B cell (primary cell): ENCODE measurements at regions not wholly inside any gene's neighbourhood (a gene's known extent, or its start where the extent isn't known, plus 50 kb on each side); places are given as distances from the start of the nearest gene placed in this dataset.

Experiments used
- ATAC-seq: fragments of 200-7000 bp; cut with Tn5 transposase; one replicate; pipeline ENCODE4 v1.10.0; 2021; ENCODE audit warnings: low read depth, mild to moderate bottlenecking, moderate number of reproducible peaks, moderate library complexity
- CTCF ChIA-PET: fragments of 350-600 bp; sonication (Branson Sonifier 250); formaldehyde crosslinking; loops from one replicate; lab custom pipeline; 2021; ENCODE audit warnings: antibody characterized with exemption, inconsistent platforms; lab: Charles Lee
- POLR2A ChIA-PET: fragments of 350-600 bp; sonication (Branson Sonifier 250); formaldehyde crosslinking; loops from one replicate; lab custom pipeline; 2021; ENCODE audit warnings: antibody characterized with exemption; lab: Charles Lee
- DNase-seq: peaks from one replicate; pipeline ENCODE4 v3.0.0; 2013
- H2AFZ ChIP-seq: 2 replicates; pipeline ENCODE4 v1.6.1; 2012; ENCODE audit warnings: mild to moderate bottlenecking, low read depth, low read length; ENCODE audit not compliant: insufficient read depth, poor library complexity, severe bottlenecking
- H3K27ac ChIP-seq, 2 donors: 1 replicate in 1 of 2; 2 replicates in 1 of 2; pipeline ENCODE4 v1.5.1; 2012 to 2013; ENCODE audit warnings: low read length in 2 of 2, mild to moderate bottlenecking in 2 of 2, moderate library complexity in 1 of 2
- H3K27me3 ChIP-seq, 4 experiments: fragments of 200-600 bp in 1 of 4; sonication (generic) in 1 of 4; replicated peaks in 1 of 4; 1 replicate in 2 of 4; 2 replicates in 2 of 4; pipeline versions ENCODE4 v1.6.1 to v1.7.0; 2013 to 2016; ENCODE audit warnings: low read length in 3 of 4, mild to moderate bottlenecking in 2 of 4, mixed read lengths in 1 of 4, moderate library complexity in 1 of 4; ENCODE audit not compliant: insufficient read depth in 4 of 4, control insufficient read depth in 3 of 4; ENCODE audit errors: control extremely low read depth in 1 of 4
- H3K36me3 ChIP-seq, 2 experiments: replicated peaks in 1 of 2; 1 replicate in 1 of 2; 2 replicates in 1 of 2; pipeline versions ENCODE4 v1.6.1 to v1.7.1; 2013; ENCODE audit warnings: low read length in 1 of 2; ENCODE audit not compliant: insufficient read depth in 2 of 2, control insufficient read depth in 1 of 2; ENCODE audit errors: control extremely low read depth in 1 of 2, extremely low read depth in 1 of 2
- H3K4me1 ChIP-seq, 2 donors: fragments of 200-600 bp in 1 of 2; sonication (generic) in 1 of 2; 1 replicate in 1 of 2; 2 replicates in 1 of 2; pipeline versions ENCODE4 v1.5.1 to v1.6.1; 2013 to 2017; ENCODE audit warnings: low read length in 2 of 2; ENCODE audit not compliant: control insufficient read depth in 2 of 2, insufficient read depth in 2 of 2
- H3K4me2 ChIP-seq: replicated peaks from 2 replicates; pipeline ENCODE3; 2012; ENCODE audit warnings: mild to moderate bottlenecking, low read depth, low read length; ENCODE audit not compliant: poor library complexity, severe bottlenecking
- H3K4me3 ChIP-seq, 5 experiments: fragments of 200-600 bp in 1 of 5; sonication (generic) in 1 of 5; 1 replicate in 3 of 5; 2 replicates in 2 of 5; pipeline versions ENCODE4 v1.5.1 to v1.7.0; 2011 to 2016; ENCODE audit warnings: low read length in 4 of 5, mild to moderate bottlenecking in 4 of 5, low read depth in 2 of 5, control low read depth in 1 of 5, moderate library complexity in 1 of 5; ENCODE audit not compliant: insufficient read depth in 1 of 5; ENCODE audit errors: control extremely low read depth in 1 of 5, extremely low read depth in 1 of 5
- H3K79me2 ChIP-seq: fragments of 200-600 bp; sonication (generic); one replicate; pipeline ENCODE4 v1.6.0; 2016; ENCODE audit warnings: low read length; ENCODE audit not compliant: control insufficient read depth, insufficient read depth
- H3K9ac ChIP-seq: fragments of 200-600 bp; sonication (generic); 2 replicates; pipeline ENCODE4 v1.6.1; 2017; ENCODE audit warnings: mild to moderate bottlenecking, low read length, moderate library complexity
- H3K9me3 ChIP-seq, 3 donors: one replicate each; pipeline versions ENCODE4 v1.6.1 to v1.7.1; 2013; ENCODE audit warnings: low read length in 2 of 3; ENCODE audit not compliant: control insufficient read depth in 2 of 3, insufficient read depth in 1 of 3; ENCODE audit errors: control extremely low read depth in 1 of 3
- H4K20me1 ChIP-seq: 2 replicates; pipeline ENCODE4 v1.6.0; 2012; ENCODE audit warnings: mild to moderate bottlenecking, low read length; ENCODE audit not compliant: insufficient read depth, control insufficient read depth, poor library complexity, severe bottlenecking
- H3K27ac Mint-ChIP-seq: one replicate; pipeline ENCODE4 v1.8.0; 2021; ENCODE audit warnings: mixed read lengths
- H3K27me3 Mint-ChIP-seq: one replicate; pipeline ENCODE4 v1.8.0; 2021; ENCODE audit warnings: mixed read lengths
- H3K4me1 Mint-ChIP-seq: one replicate; pipeline ENCODE4 v1.8.0; 2021; ENCODE audit warnings: mixed read lengths
- H3K4me3 Mint-ChIP-seq: one replicate; pipeline ENCODE4 v1.8.0; 2021; ENCODE audit warnings: mixed read lengths
- H3K9me3 Mint-ChIP-seq: one replicate; pipeline ENCODE4 v1.8.0; 2022; ENCODE audit warnings: mixed read lengths; ENCODE audit not compliant: insufficient read depth
- EZH2 ChIP-seq: IDR thresholded peaks from 2 replicates; pipeline ENCODE4 v1.6.1; 2012; ENCODE audit warnings: borderline replicate concordance, low read depth, mild to moderate bottlenecking, moderate library complexity, low read length; ENCODE audit not compliant: insufficient read depth, poor library complexity, severe bottlenecking
- WGBS: methylation state at CpG from one replicate; pipeline ENCODE4 v1.1.5; 2013; ENCODE audit warnings: missing lambda C conversion rate; ENCODE audit not compliant: insufficient coverage; 5-methylcytosine and 5-hydroxymethylcytosine counted together
- intact Hi-C: fragments of 100-400 bp; cut with micrococcal nuclease; formaldehyde crosslinking; loops from one replicate; pipeline ENCODE4 v1.10.0; 2022
- TF ChIP-seq, protein P1 (sequence below): fragments of 200-600 bp; IDR thresholded peaks from one replicate; pipeline ENCODE4 v1.8.0; 2022; ENCODE audit warnings: antibody characterized with exemption, mild to moderate bottlenecking

DNA sequence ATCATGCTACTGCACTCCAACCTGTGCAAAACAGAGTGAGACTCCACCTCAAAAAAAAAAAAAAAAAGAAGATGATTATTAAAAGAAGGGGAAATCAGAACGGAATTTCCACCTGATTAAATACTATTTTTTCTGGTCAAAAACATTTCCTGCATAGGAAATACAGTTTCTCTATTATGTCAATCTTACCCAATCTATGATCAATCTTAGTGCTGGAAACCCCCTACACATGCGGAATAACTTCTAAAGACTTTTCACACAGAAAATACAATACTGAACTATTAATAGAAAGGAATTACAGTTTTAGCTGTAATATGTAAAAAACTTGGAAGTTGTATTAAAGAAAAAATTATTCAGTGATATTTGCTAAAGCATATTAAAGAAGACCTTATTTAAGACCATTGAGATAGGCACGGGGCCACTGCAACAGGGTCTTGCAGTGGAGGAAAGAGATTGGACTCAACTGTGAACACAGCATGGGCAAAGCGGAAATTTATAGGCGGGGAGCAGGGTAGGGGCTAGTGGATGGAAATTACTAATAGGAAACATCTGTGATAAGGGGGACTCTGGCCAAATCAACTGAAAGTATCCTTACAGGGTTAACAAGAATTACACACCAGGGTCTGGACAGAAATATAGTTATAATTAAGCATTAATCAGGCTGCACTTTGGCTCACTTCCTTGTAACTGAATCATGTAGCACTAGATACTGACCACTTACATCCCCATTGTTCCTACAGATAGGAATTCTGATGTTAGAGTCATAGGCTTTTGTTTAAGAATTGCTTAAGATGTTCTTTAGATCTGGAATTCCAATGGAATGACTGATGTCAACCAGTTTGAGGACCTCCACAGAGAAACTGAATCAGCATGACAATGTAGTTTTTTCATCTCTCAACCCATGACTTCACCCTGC, 411.5 kb upstream of the DDI1 start:
- Histone ChIP-seq H3K9me3 (no peaks in the 10 kb centered on the region), H3K79me2 (no peaks in the 10 kb centered on the region), H3K4me2 (no peak overlapping the region), H3K27ac (no peak overlapping the region), H3K4me1 (no peaks in the 10 kb centered on the region), H3K27me3 (no peaks in the 10 kb centered on the region), H3K36me3 (no peaks in the 10 kb centered on the region), H2AFZ (no peak overlapping the region), H4K20me1 (no peaks in the 10 kb centered on the region), H3K9ac (no peak overlapping the region), H3K4me3 (no peak overlapping the region)
- Mint-ChIP-seq H3K4me3 (no peak overlapping the region), H3K9me3 (no peaks in the 10 kb centered on the region), H3K27me3 (no peaks in the 10 kb centered on the region), H3K27ac (no peak overlapping the region), H3K4me1 (peaks cover 10% of the 10 kb centered on the region)
- intact Hi-C loops = no loop called here
- ChIA-PET POLR2A (no interaction called here), CTCF (no interaction called here)
- 80% methylated on average over 3 of the region's 5 CpGs for WGBS
- no peak for DNase-seq
- ATAC-seq = no peak
- TF ChIP-seq, protein P1, sequence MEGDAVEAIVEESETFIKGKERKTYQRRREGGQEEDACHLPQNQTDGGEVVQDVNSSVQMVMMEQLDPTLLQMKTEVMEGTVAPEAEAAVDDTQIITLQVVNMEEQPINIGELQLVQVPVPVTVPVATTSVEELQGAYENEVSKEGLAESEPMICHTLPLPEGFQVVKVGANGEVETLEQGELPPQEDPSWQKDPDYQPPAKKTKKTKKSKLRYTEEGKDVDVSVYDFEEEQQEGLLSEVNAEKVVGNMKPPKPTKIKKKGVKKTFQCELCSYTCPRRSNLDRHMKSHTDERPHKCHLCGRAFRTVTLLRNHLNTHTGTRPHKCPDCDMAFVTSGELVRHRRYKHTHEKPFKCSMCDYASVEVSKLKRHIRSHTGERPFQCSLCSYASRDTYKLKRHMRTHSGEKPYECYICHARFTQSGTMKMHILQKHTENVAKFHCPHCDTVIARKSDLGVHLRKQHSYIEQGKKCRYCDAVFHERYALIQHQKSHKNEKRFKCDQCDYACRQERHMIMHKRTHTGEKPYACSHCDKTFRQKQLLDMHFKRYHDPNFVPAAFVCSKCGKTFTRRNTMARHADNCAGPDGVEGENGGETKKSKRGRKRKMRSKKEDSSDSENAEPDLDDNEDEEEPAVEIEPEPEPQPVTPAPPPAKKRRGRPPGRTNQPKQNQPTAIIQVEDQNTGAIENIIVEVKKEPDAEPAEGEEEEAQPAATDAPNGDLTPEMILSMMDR = no peak
- TF ChIP-seq EZH2 = no peak

DNA sequence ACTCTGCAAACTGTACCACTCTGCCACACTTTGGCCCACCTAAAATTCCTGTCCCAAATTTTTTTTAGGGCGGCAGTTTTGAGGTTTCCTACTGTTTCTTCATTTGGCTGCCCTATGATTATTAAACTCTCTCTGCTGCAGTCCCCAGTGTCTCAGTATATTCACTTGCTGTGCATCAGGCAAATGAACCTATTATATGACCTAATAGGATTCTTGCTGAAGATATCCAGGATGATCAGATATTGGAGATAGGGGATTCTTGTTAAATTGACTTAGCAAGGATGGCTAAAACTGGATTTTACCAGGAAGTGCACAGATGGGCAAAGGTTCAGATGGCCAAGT, 410.8 kb upstream of the DDI1 start:
- Mint-ChIP-seq H3K27me3 (no peaks in the 10 kb centered on the region), H3K4me1 (peaks cover 10% of the 10 kb centered on the region), H3K9me3 (no peaks in the 10 kb centered on the region), H3K4me3 (no peak overlapping the region), H3K27ac (no peak overlapping the region)
- Histone ChIP-seq H3K27me3 (no peaks in the 10 kb centered on the region), H3K4me2 (no peak overlapping the region), H3K36me3 (no peaks in the 10 kb centered on the region), H3K4me3 (no peak overlapping the region), H3K4me1 (no peaks in the 10 kb centered on the region), H2AFZ (no peak overlapping the region), H3K79me2 (no peaks in the 10 kb centered on the region), H3K9me3 (no peaks in the 10 kb centered on the region), H3K9ac (no peak overlapping the region), H4K20me1 (no peaks in the 10 kb centered on the region), H3K27ac (no peak overlapping the region)
- DNase-seq (no peak), ATAC-seq (no peak)
- intact Hi-C loops = no loop called here
- no peak for TF ChIP-seq EZH2
- TF ChIP-seq, protein P1 = no peak
- no CpG with 5 or more reads among the region's 1 CpG for WGBS
- ChIA-PET POLR2A (no interaction called here), CTCF (no interaction called here)
